BJ (cell line): ENCODE measurements at regions not wholly inside any gene's neighbourhood (a gene's known extent, or its start where the extent isn't known, plus 50 kb on each side); places are given as distances from the start of the nearest gene placed in this dataset.
"Not testable (repeated sequence)": the region's sequence is repeated elsewhere in the genome, so short reads cannot be mapped to it uniquely, and the experiment has no call there.

ENCODE experiments used
- CTCF ChIA-PET: fragments of 350-600 bp; formaldehyde crosslinking; extraction: SDS; loops from one replicate; lab custom pipeline; 2021; ENCODE audit warnings: antibody characterized with exemption, inconsistent platforms; lab: Yijun Ruan, JAX
- POLR2A ChIA-PET: fragments of 300-600 bp; sonication (Branson Sonifier 250); formaldehyde crosslinking; extraction: SDS; loops from one replicate; lab custom pipeline; 2021; ENCODE audit warnings: antibody characterized with exemption; lab: Charles Lee
- DNase-seq: peaks from one replicate; pipeline ENCODE4 v3.0.0-alpha.2; 2011; ENCODE audit warnings: low read depth
- H3K27me3 ChIP-seq: 2 replicates; pipeline ENCODE4 v1.6.0; 2011; ENCODE audit warnings: low read length; ENCODE audit not compliant: control insufficient read depth, insufficient read depth
- H3K36me3 ChIP-seq: 2 replicates; pipeline ENCODE4 v1.5.1; 2011; ENCODE audit warnings: low read length; ENCODE audit not compliant: control insufficient read depth, insufficient read depth
- H3K4me3 ChIP-seq: 2 replicates; pipeline ENCODE4 v1.5.1; 2011; ENCODE audit warnings: low read depth, mild to moderate bottlenecking, control low read depth, low read length
- CTCF ChIP-seq: IDR thresholded peaks from 2 replicates; pipeline ENCODE4 v1.5.1; 2011; ENCODE audit warnings: low read depth, mild to moderate bottlenecking, control low read depth, inconsistent platforms, low read length, moderate library complexity; ENCODE audit not compliant: insufficient read depth

- ChIA-PET POLR2A (no interaction called here), CTCF (no interaction called here)
- Histone ChIP-seq H3K4me3 (no peak overlapping the region), H3K36me3 (no peaks in the 10 kb centered on the region), H3K27me3 (no peaks in the 10 kb centered on the region)
- no peak for DNase-seq
- no peak for TF ChIP-seq CTCF
Observed at GRCh38 chr2:122705746-122706145, 950.3 kb downstream of the TSN start.

GRCh38 chr2:122706757-122707223 is 951.3 kb downstream of the TSN start:
- no peak for DNase-seq
- no peak overlapping the region for H3K4me3 ChIP-seq
- TF ChIP-seq CTCF: no peak
- no peaks in the 10 kb centered on the region for H3K27me3 ChIP-seq
- CTCF ChIA-PET: no interaction called here
- POLR2A ChIA-PET: no interaction called here
- H3K36me3 ChIP-seq: no peaks in the 10 kb centered on the region

- ChIA-PET POLR2A (no interaction called here), CTCF (no interaction called here)
- Histone ChIP-seq H3K4me3 (no peak overlapping the region), H3K27me3 (no peaks in the 10 kb centered on the region), H3K36me3 (no peaks in the 10 kb centered on the region)
- no peak for DNase-seq
- no peak for TF ChIP-seq CTCF
Observed at GRCh38 chr2:122707224-122707824, 951.9 kb downstream of the TSN start.

- CTCF ChIA-PET: no interaction called here
- DNase-seq: no peak
- Histone ChIP-seq H3K36me3 (no peaks in the 10 kb centered on the region), H3K27me3 (no peaks in the 10 kb centered on the region), H3K4me3 (no peak overlapping the region)
- TF ChIP-seq CTCF: no peak
- POLR2A ChIA-PET: no interaction called here
Observed at GRCh38 chr2:122710049-122710448, 954.6 kb downstream of the TSN start.

GRCh38 chr2:122713800-122714199 is 958.3 kb downstream of the TSN start:
- ChIA-PET POLR2A (no interaction called here), CTCF (no interaction called here)
- H3K36me3 ChIP-seq: no peaks in the 10 kb centered on the region
- no peak for TF ChIP-seq CTCF
- H3K27me3 ChIP-seq: no peaks in the 10 kb centered on the region
- H3K4me3 ChIP-seq: no peak overlapping the region
- no peak for DNase-seq

- H3K4me3 ChIP-seq, POLR2A ChIA-PET, DNase-seq, H3K27me3 ChIP-seq, CTCF ChIA-PET, H3K36me3 ChIP-seq: not testable (repeated sequence)
Observed at GRCh38 chr2:122720822-122721221, 965.4 kb downstream of the TSN start.
